GM19023 (cell line): ENCODE measurements at regions not wholly inside any gene's neighbourhood (a gene's known extent, or its start where the extent isn't known, plus 50 kb on each side); places are given as distances from the start of the nearest gene placed in this dataset.

Experiments
- ATAC-seq: cut with Tn5 transposase; IDR thresholded peaks from one replicate; pipeline ENCODE4 v1.9.1; 2021; ENCODE audit warnings: mild to moderate bottlenecking, moderate library complexity; ENCODE audit not compliant: unreplicated experiment

- ATAC-seq: no peak
These were observed 457.1 kb upstream of the BOD1L1 start for GRCh38 chr4:14084598-14084997.

- peak; percentile 54 for ATAC-seq
These were observed 459.9 kb upstream of the BOD1L1 start for GRCh38 chr4:14087459-14087858.

- ATAC-seq: no peak
These were observed 460.4 kb upstream of the BOD1L1 start for GRCh38 chr4:14087921-14088320.

- no peak for ATAC-seq
These were observed 464.0 kb upstream of the BOD1L1 start for GRCh38 chr4:14091531-14091930.

DNA sequence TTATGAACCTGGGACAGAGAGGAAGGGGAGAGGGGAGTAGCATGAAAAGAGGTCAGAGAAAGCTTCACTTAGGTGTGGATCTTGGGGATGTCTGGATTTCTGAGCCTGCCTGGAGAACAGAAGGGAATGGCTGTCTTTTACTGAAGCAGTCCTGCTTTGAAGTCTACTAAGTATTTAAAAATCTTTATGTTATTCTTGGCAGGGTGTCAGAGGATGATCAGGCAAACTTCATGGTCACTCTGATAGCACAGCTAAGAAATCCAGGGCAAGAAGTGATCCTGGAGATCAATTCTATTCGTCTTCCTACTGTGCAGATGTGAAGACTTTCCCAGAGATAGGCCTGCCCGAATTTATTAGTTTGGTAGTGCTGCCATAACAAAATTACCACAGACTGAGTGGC, 464.4 kb upstream of the BOD1L1 start:
- ATAC-seq: no peak

DNA sequence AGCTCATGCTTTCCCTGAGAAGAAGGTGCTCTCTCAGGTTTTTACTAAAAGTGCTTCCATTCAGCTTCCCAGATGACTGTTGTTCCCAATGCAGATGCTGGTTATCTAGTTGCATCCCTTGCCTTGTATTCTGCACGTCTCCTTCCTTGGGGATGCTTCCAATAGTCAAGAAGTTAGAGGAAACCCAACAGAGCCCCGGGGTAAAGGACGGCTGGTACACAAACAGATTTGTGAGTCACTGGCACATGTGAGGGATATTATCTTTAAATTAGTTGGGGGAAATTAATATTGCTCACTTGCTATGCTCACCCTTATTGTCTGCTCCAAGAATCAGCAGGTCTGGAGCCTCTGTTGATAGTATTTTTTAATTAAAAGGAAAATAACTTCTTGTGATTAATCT, 465.2 kb upstream of the BOD1L1 start:
- no peak for ATAC-seq

DNA sequence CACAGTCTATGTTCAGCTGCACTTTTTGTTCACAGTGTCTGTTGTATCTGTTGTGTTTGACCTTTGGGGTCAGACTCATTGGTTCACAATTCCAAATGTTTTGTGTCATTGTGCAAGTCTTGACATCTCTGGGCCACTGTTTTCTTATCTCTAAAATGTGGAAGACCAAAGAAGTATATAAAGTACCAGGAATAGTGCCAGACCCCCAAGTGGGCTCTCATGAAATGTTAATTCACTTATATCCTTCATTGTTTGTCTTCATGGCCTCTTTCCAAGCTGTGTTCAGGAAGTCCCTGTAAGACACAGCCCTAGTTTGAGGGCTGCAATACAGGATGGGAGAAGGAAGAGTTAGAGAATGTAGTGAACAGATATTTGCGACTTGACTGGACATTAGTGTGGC, 468.3 kb upstream of the BOD1L1 start:
- no peak for ATAC-seq

- ATAC-seq: no peak
These were observed 469.0 kb upstream of the BOD1L1 start for GRCh38 chr4:14096396-14096965.

DNA sequence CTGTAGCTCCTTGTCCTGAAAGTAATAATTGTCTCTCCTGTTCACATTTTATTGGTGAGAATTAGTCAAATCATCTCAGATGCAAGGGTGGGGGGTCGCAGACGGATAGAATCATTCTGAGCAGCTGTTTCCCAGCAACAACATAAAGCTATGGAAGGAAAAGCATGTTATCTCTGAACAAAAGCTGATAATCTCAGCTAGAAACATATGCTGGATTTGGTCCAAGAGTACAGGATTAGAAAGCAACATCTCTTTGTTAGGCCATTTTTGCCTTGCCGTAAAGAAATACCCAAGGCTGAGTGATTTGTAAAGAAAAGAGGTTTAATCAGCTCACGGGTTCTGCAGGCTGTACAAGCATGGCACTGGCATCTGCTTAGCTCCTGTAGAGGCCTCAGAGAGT, 472.8 kb upstream of the BOD1L1 start:
- no peak for ATAC-seq

DNA sequence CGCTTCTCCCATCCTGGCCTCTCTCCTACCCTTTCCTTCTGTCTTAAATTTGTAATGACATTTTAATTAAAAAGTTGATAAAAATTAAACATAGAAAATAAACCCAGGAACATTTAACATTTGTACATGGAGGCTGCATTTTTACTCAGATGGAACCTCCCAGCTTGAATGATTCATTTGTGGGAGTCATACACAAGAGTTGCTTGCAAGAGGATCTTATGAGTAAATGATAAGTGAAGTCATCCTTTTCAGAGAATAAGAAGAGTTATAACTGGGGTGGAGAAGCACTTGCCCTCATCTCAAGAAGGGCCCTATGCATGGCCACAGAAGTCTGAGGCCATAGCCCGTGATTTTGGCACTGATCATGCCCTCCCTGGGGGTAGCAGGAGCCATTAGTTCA, 482.9 kb upstream of the BOD1L1 start:
- no peak for ATAC-seq

DNA sequence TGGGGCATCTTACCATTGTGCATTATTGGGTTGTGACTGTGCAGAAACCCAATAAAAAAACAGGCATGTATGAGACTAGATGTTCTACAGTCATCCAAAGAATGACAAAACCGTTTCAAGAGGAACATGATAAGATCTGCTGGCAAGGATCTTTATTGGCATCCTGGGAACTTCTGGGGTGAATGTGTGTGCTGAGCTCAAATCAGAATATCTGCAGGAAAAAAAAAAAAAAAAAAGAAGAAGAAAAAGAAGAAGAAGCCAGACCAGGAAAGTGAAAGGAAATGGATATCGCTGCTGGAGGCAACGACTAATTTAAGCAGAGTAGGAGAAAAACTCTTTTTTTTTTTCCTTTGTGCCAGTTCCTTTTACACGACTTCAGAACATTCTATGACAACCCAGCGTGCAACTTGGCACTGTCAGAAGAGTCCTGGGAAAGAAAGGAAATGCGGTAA, 484.2 kb upstream of the BOD1L1 start:
- ATAC-seq: no peak

GRCh38 chr4:14115106-14115505, 487.6 kb upstream of the BOD1L1 start:
- no peak for ATAC-seq

- no peak for ATAC-seq
These were observed 490.2 kb upstream of the BOD1L1 start for GRCh38 chr4:14117575-14118238.

- no peak for ATAC-seq
These were observed 497.3 kb upstream of the BOD1L1 start for GRCh38 chr4:14124816-14125215.

- peak; percentile 86 for ATAC-seq
These were observed 498.0 kb upstream of the BOD1L1 start for GRCh38 chr4:14125375-14126129.

DNA sequence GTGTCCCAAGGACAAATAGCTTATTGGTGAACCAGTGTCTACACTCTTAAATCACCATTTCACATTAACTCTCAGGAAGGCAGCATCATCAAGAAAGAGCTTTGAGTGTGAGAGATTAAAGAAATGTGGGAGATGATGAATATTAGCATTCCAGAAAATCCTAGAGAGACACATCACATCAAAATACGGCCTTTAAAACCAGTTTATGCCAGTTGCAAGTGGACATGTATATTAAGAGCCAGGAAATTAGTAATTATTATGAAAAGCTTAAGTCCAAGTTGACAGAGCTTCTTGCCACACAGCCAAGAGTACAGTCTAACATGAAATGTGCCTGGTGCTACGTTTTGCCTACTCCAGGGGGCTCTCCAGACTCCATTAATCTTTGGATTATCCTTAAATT, 503.0 kb upstream of the BOD1L1 start:
- ATAC-seq: no peak

DNA sequence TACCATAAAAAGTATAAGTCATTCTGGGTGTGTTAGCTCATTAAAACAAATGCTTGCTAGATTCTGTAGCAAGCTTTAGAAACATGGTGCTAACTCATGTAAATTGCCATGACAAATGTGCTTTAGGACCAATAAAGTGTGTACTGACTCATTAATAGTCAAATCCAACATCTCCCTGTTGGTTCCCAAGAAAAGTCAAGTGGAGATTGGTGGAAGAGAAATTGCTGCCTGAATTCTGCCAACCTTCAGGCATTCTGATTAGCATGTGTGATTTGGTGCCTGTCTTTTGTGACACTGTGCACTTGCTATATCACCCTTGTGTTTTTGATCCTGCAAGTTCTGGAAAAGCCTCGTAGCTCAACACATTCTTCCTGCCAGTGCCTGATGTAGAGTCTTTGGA, 503.8 kb upstream of the BOD1L1 start:
- no peak for ATAC-seq

- ATAC-seq: no peak
These were observed 504.8 kb upstream of the BOD1L1 start for GRCh38 chr4:14132301-14132700.

DNA sequence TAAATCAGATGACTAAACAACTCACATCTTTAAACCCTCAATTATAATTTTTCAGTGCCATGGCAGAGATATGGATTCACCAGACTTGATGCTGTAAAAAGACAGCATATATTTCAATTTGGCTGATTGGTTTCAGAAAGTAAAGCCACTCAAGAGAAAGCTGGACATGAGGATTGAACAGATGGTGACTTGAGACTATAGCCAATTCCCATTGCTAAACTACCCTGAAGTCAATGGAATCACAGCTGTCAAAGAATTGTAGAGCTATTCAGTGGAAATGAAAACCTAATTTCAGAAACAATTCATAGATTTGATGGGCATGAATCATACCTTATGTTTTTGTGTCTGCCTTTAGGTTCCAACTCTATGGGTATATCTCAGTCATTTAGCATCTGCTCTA, 510.6 kb upstream of the BOD1L1 start:
- ATAC-seq: no peak

DNA sequence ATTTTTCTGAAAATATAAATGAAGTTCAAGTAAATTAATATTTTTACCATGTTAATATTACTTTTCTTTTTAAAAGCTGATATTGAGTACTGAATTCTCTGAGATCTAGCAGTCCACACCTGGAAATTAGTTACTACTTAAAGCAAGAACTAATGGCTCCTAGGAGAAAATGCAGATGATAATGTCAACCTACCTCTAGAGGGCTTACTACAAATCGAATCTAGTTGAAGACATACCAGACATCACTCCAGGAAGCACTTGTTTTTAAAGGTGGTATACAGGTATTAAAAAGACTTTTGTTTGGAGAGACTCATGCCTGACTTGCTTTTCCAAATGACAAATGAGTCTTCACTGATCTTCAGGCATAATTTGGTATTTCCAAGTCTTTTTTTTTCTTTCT, 516.4 kb upstream of the BOD1L1 start:
- ATAC-seq: no peak

- no peak for ATAC-seq
These were observed 521.9 kb upstream of the BOD1L1 start for GRCh38 chr4:14149176-14150053.
